ENCODE measurements at regions not wholly inside any gene's neighbourhood (a gene's known extent, or its start where the extent isn't known, plus 50 kb on each side); places are given as distances from the start of the nearest gene placed in this dataset.

DNA sequence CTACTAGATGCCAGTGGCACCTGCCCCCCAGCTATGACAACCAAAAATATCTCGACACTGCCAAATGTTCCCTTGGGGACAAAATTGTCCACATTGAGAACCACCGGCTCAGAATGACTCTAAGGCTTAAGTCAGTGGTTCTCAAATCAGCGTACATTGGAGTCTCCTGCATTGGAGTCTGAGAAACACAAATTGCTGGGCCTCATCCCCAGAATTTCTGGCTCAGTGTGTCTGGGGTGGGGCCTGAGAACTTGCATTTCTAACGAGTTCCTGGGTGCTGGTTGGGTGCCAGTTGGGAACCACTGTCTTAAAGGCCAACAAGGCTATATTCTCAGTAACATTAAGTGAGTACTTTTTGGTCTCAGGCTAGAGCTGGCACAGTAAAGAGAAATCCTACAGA lies 77.7 kb upstream of the GADD45A start:
- intact Hi-C loops (cut with micrococcal nuclease), result no loop called here
- H2AFZ ChIP-seq (ENCODE audit: low read depth, low read length, poor library complexity, severe bottlenecking), result no peak overlapping the region
- H3K4me2 ChIP-seq (ENCODE audit: low read length), result no peak overlapping the region
- no peaks in the 10 kb centered on the region for H3K9me3 ChIP-seq (ENCODE audit: control insufficient read depth in 1 of 2, insufficient read depth in 1 of 2, low read depth in 1 of 2, low read length in 2 of 2)
- no peak overlapping the region for H3K4me3 ChIP-seq (replicated peaks in 1 of 2; ENCODE audit: low read depth in 1 of 2, low read length in 2 of 2)
- no peak for ATAC-seq
- no peaks in the 10 kb centered on the region for H3K9me2 ChIP-seq (ENCODE audit: insufficient read depth)
- no peaks in the 10 kb centered on the region for H3K79me2 ChIP-seq (ENCODE audit: insufficient read depth, low read length)
- no peaks in the 10 kb centered on the region for H4K20me1 ChIP-seq (ENCODE audit: insufficient read depth)
- no peak for TF ChIP-seq EGR1 (IDR thresholded peaks at IDR 0.05; ENCODE audit: low read depth)
- ChIA-PET RAD21 (ENCODE audit: low non-redundant PET in 1 of 2, low total read pairs in 2 of 2, uncharacterized antibody in 2 of 2, unreplicated experiment in 2 of 2) (no interaction called here), CTCF (no interaction called here), POLR2A (no interaction called here)
- H3K9ac ChIP-seq (ENCODE audit: low read length), result no peak overlapping the region
- BruUV-seq (replicated peaks), result no TSS peak
- H3K36me3 ChIP-seq (ENCODE audit: control insufficient read depth in 1 of 2, insufficient read depth in 2 of 2, low read length in 2 of 2), result no peaks in the 10 kb centered on the region
- DNase-seq (ENCODE audit: low read depth, low spot score), result no peak
- no peaks in the 10 kb centered on the region for H3K4me1 ChIP-seq (ENCODE audit: control insufficient read depth in 1 of 2, insufficient read depth in 2 of 2, low read length in 2 of 2)
- H3K27me3 ChIP-seq (ENCODE audit: insufficient read depth, low read length), result no peaks in the 10 kb centered on the region
- H3K27ac ChIP-seq (ENCODE audit: low read depth, low read length), result no peak overlapping the region

GRCh38 chr1:67607699-67608098 lies 77.3 kb upstream of the GADD45A start:
- BruUV-seq (replicated peaks), result no TSS peak
- Histone ChIP-seq H3K9ac (ENCODE audit: low read length) (no peak overlapping the region), H3K27ac (ENCODE audit: low read depth, low read length) (no peak overlapping the region), H3K79me2 (ENCODE audit: insufficient read depth, low read length) (no peaks in the 10 kb centered on the region), H2AFZ (ENCODE audit: low read depth, low read length, poor library complexity, severe bottlenecking) (no peak overlapping the region), H3K4me3 (replicated peaks in 1 of 2; ENCODE audit: low read depth in 1 of 2, low read length in 2 of 2) (no peak overlapping the region), H3K4me2 (ENCODE audit: low read length) (no peak overlapping the region), H3K9me2 (ENCODE audit: insufficient read depth) (no peaks in the 10 kb centered on the region), H3K4me1 (ENCODE audit: control insufficient read depth in 1 of 2, insufficient read depth in 2 of 2, low read length in 2 of 2) (no peaks in the 10 kb centered on the region), H4K20me1 (ENCODE audit: insufficient read depth) (no peaks in the 10 kb centered on the region), H3K27me3 (ENCODE audit: insufficient read depth, low read length) (no peaks in the 10 kb centered on the region), H3K36me3 (ENCODE audit: control insufficient read depth in 1 of 2, insufficient read depth in 2 of 2, low read length in 2 of 2) (no peaks in the 10 kb centered on the region), H3K9me3 (ENCODE audit: control insufficient read depth in 1 of 2, insufficient read depth in 1 of 2, low read depth in 1 of 2, low read length in 2 of 2) (no peaks in the 10 kb centered on the region)
- CTCF ChIA-PET, result no interaction called here
- intact Hi-C loops (cut with micrococcal nuclease), result no loop called here
- RAD21 ChIA-PET (ENCODE audit: low non-redundant PET in 1 of 2, low total read pairs in 2 of 2, uncharacterized antibody in 2 of 2, unreplicated experiment in 2 of 2), result no interaction called here
- no peak for TF ChIP-seq ZFX (IDR thresholded peaks at IDR 0.05)
- TF ChIP-seq, protein P1, sequence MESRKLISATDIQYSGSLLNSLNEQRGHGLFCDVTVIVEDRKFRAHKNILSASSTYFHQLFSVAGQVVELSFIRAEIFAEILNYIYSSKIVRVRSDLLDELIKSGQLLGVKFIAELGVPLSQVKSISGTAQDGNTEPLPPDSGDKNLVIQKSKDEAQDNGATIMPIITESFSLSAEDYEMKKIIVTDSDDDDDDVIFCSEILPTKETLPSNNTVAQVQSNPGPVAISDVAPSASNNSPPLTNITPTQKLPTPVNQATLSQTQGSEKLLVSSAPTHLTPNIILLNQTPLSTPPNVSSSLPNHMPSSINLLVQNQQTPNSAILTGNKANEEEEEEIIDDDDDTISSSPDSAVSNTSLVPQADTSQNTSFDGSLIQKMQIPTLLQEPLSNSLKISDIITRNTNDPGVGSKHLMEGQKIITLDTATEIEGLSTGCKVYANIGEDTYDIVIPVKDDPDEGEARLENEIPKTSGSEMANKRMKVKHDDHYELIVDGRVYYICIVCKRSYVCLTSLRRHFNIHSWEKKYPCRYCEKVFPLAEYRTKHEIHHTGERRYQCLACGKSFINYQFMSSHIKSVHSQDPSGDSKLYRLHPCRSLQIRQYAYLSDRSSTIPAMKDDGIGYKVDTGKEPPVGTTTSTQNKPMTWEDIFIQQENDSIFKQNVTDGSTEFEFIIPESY (IDR thresholded peaks at IDR 0.05; ENCODE audit: extremely low read depth, insufficient replicate concordance, low read length), result no peak
- TF ChIP-seq, protein P2, sequence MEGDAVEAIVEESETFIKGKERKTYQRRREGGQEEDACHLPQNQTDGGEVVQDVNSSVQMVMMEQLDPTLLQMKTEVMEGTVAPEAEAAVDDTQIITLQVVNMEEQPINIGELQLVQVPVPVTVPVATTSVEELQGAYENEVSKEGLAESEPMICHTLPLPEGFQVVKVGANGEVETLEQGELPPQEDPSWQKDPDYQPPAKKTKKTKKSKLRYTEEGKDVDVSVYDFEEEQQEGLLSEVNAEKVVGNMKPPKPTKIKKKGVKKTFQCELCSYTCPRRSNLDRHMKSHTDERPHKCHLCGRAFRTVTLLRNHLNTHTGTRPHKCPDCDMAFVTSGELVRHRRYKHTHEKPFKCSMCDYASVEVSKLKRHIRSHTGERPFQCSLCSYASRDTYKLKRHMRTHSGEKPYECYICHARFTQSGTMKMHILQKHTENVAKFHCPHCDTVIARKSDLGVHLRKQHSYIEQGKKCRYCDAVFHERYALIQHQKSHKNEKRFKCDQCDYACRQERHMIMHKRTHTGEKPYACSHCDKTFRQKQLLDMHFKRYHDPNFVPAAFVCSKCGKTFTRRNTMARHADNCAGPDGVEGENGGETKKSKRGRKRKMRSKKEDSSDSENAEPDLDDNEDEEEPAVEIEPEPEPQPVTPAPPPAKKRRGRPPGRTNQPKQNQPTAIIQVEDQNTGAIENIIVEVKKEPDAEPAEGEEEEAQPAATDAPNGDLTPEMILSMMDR (IDR thresholded peaks at IDR 0.05 in 2 of 3, conservative IDR thresholded peaks at IDR 0.05 in 1 of 3; ENCODE audit: borderline replicate concordance in 1 of 3, insufficient read depth in 1 of 3, low read depth in 2 of 3, low read length in 2 of 3), result no peak
- no peak for TF ChIP-seq EZH2 (IDR thresholded peaks at IDR 0.05)
- no peak for TF ChIP-seq CBX3 (IDR thresholded peaks at IDR 0.05; ENCODE audit: low read depth)
- TF ChIP-seq TCF7L2 (IDR thresholded peaks at IDR 0.05; ENCODE audit: borderline replicate concordance, extremely low read depth, insufficient read depth, insufficient read length), result no peak
- no peak for TF ChIP-seq RAD21 (IDR thresholded peaks at IDR 0.05; ENCODE audit: low read depth)
- TF ChIP-seq MAX (IDR thresholded peaks at IDR 0.05), result no peak
- no peak for TF ChIP-seq EZH2phosphoT487 (IDR thresholded peaks at IDR 0.05; ENCODE audit: borderline replicate concordance)
- TF ChIP-seq ZNF274 (IDR thresholded peaks at IDR 0.05; ENCODE audit: low read depth, low read length), result no peak
- no peak for TF ChIP-seq YY1 (IDR thresholded peaks at IDR 0.05; ENCODE audit: extremely low read depth, insufficient replicate concordance, low read depth, low read length)
- no peak for TF ChIP-seq ELF1 (IDR thresholded peaks at IDR 0.05; ENCODE audit: borderline replicate concordance, low read depth)
- DNase-seq (ENCODE audit: low read depth, low spot score), result no peak
- POLR2A ChIA-PET, result no interaction called here
- no peak for ATAC-seq
